HEK293T (cell line): ENCODE measurements at regions not wholly inside any gene's neighbourhood (a gene's known extent, or its start where the extent isn't known, plus 50 kb on each side); places are given as distances from the start of the nearest gene placed in this dataset.

Experiments
- CTCF ChIA-PET: fragments of 350-600 bp; formaldehyde crosslinking; extraction: SDS; loops from one replicate; lab custom pipeline; 2021; ENCODE audit warnings: antibody characterized with exemption, inconsistent platforms; lab: Yijun Ruan, JAX
- POLR2A ChIA-PET: fragments of 350-600 bp; formaldehyde crosslinking; extraction: SDS; loops from one replicate; lab custom pipeline; 2020; ENCODE audit warnings: antibody characterized with exemption, inconsistent platforms; lab: Yijun Ruan, JAX
- DNase-seq: peaks from one replicate; pipeline ENCODE4 v3.0.0; 2012; ENCODE audit warnings: mixed read lengths; ENCODE audit errors: extremely low spot score
- ARNT ChIP-seq: fragments of 450-650 bp; IDR thresholded peaks from 2 replicates; pipeline ENCODE4 v1.6.1; 2017; ENCODE audit warnings: mild to moderate bottlenecking
- BHLHE40 ChIP-seq: fragments of 450-650 bp; IDR thresholded peaks from 2 replicates; pipeline ENCODE4 v1.6.1; 2016; ENCODE audit warnings: mild to moderate bottlenecking, moderate library complexity, borderline replicate concordance
- CTBP1 ChIP-seq: fragments of 450-650 bp; IDR thresholded peaks from 2 replicates; pipeline ENCODE4 v1.6.1; 2016; ENCODE audit warnings: borderline replicate concordance
- ELF4 ChIP-seq: fragments of 450-650 bp; IDR thresholded peaks from 2 replicates; pipeline ENCODE4 v1.6.1; 2017; ENCODE audit warnings: antibody characterized with exemption
- FOXA1 ChIP-seq: fragments of 450-650 bp; IDR thresholded peaks from 2 replicates; pipeline ENCODE4 v1.6.1; 2016; ENCODE audit warnings: mild to moderate bottlenecking
- FOXK2 ChIP-seq: fragments of 450-650 bp; IDR thresholded peaks from 2 replicates; pipeline ENCODE4 v1.6.1; 2016; ENCODE audit warnings: mild to moderate bottlenecking
- FOXM1 ChIP-seq: fragments of 450-650 bp; IDR thresholded peaks from 2 replicates; pipeline ENCODE4 v1.6.1; 2017; ENCODE audit warnings: mild to moderate bottlenecking, borderline replicate concordance
- HDGF ChIP-seq: fragments of 450-650 bp; IDR thresholded peaks from 2 replicates; pipeline ENCODE4 v1.6.1; 2017; ENCODE audit warnings: antibody characterized with exemption, borderline replicate concordance
- L3MBTL2 ChIP-seq: fragments of 450-650 bp; conservative IDR thresholded peaks from 2 replicates; pipeline ENCODE4 v1.6.1; 2016; ENCODE audit warnings: mild to moderate bottlenecking
- LEF1 ChIP-seq: fragments of 450-650 bp; IDR thresholded peaks from 2 replicates; pipeline ENCODE4 v1.6.1; 2017; ENCODE audit warnings: mild to moderate bottlenecking, borderline replicate concordance
- NFRKB ChIP-seq: fragments of 450-650 bp; IDR thresholded peaks from 2 replicates; pipeline ENCODE4 v1.6.1; 2016; ENCODE audit warnings: mild to moderate bottlenecking, moderate library complexity
- SP1 ChIP-seq: fragments of 450-650 bp; IDR thresholded peaks from 2 replicates; pipeline ENCODE4 v1.6.1; 2017
- SUZ12 ChIP-seq: fragments of 450-650 bp; IDR thresholded peaks from 2 replicates; pipeline ENCODE4 v1.6.1; 2016; ENCODE audit warnings: mild to moderate bottlenecking
- TARDBP ChIP-seq: fragments of 450-650 bp; IDR thresholded peaks from 2 replicates; pipeline ENCODE4 v1.6.1; 2016
- ZNF384 ChIP-seq: fragments of 450-650 bp; IDR thresholded peaks from 2 replicates; pipeline ENCODE4 v1.6.1; 2016
- TF ChIP-seq, protein P1 (sequence below): fragments of 450-650 bp; IDR thresholded peaks from 2 replicates; pipeline ENCODE4 v1.6.1; 2016

- TF ChIP-seq ARNT (no peak), ELF4 (no peak), SUZ12 (no peak), CTBP1 (no peak), ZNF384 (no peak), HDGF (no peak), SP1 (no peak)
- CTCF ChIA-PET: interaction anchor here (0.6 kb wide), 1 partner anchor 1169 kb away, joined by 3 read pairs; no protein-coding TSS in a partner anchor
- POLR2A ChIA-PET: no interaction called here
- no peak for DNase-seq
Measured at GRCh38 chr16:64841482-64841881, 280.4 kb downstream of the CDH11 start.

GRCh38 chr16:64841071-64841470 is 280.8 kb downstream of the CDH11 start:
- ChIA-PET CTCF (no interaction called here), POLR2A (no interaction called here)
- TF ChIP-seq SUZ12: no peak
- DNase-seq: no peak

GRCh38 chr16:64830653-64831052 is 291.2 kb downstream of the CDH11 start:
- no peak for TF ChIP-seq BHLHE40
- DNase-seq: no peak
- POLR2A ChIA-PET: no interaction called here
- CTCF ChIA-PET: no interaction called here

DNA sequence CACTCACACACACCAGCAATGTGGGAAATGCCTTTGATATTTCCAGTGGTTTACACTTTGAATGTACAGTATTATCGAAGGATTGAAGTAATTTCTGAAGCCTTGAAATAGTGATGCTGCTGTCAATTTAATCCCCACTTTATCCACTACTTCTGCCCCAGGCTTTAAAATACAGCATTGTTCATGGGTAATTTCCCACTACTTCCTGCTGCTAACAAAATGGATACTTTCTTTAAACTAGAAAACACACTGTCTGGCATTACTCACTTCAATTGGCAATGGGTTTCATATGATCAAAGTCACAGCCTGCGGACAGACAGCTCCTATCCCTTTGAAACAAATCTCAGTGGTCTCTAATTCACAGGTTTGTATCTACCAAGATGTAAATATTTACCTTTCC is 292.2 kb downstream of the CDH11 start:
- ChIA-PET CTCF (no interaction called here), POLR2A (no interaction called here)
- no peak for TF ChIP-seq LEF1
- no peak for TF ChIP-seq TARDBP
- no peak for DNase-seq

DNA sequence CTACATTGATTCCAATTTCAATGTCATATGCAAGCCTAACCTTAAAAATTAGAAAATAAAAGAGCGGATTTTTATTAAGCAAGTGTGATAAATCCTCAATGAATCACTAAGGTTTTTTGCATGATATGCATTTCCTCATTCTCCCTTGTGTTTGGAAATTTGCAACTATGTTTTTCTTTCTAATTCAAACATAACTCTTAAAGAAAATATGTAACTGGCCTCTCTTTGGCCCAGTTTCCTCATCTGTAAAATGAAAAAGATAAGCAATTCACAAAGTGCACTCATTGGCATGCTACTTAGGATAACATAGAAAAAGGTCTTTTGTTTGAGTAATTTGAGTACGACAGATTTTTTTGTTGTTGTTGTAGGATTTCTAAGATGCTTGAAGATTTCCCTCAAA is 295.5 kb downstream of the CDH11 start:
- no peak for DNase-seq
- ChIA-PET POLR2A (no interaction called here), CTCF (no interaction called here)
- no peak for TF ChIP-seq NFRKB
- no peak for TF ChIP-seq HDGF
- TF ChIP-seq ARNT: no peak
- no peak for TF ChIP-seq CTBP1
- TF ChIP-seq L3MBTL2: no peak
- no peak for TF ChIP-seq TARDBP

DNA sequence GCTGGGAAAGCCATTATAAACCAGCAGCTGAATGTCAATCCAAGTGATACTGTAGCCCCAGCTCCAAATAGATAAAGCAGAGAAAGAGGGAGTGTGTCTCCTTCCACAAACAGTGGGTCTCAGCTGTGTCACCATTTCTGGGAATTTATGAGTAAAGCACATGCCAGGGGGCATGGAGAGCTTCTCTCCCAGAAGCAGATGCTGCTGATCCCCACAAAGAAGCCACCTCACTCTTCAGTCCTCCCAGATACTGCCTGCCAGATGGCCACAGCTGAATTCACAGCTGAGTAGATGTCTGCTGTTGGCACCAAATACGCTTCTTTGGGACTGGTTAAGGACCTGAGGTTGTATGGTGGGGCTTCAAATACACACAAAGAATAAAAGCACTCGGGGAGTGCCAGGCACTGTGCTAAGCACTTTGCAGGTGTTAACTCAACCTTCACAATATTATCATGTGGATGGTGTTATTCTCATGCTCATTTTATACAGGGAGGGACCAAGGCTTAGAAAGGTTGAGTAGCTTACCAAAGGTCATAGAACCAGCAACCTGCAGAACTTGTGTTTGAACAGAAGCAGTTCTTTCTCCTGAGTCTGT is 298.3 kb downstream of the CDH11 start:
- no peak for TF ChIP-seq TARDBP
- no peak for TF ChIP-seq ZNF384
- no peak for TF ChIP-seq FOXK2
- no peak for TF ChIP-seq L3MBTL2
- no peak for TF ChIP-seq NFRKB
- no peak for TF ChIP-seq SUZ12
- no peak for TF ChIP-seq FOXM1
- TF ChIP-seq ELF4: no peak
- TF ChIP-seq ARNT: no peak
- no peak for TF ChIP-seq LEF1
- TF ChIP-seq, protein P1, sequence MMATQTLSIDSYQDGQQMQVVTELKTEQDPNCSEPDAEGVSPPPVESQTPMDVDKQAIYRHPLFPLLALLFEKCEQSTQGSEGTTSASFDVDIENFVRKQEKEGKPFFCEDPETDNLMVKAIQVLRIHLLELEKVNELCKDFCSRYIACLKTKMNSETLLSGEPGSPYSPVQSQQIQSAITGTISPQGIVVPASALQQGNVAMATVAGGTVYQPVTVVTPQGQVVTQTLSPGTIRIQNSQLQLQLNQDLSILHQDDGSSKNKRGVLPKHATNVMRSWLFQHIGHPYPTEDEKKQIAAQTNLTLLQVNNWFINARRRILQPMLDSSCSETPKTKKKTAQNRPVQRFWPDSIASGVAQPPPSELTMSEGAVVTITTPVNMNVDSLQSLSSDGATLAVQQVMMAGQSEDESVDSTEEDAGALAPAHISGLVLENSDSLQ: no peak
- no peak for TF ChIP-seq FOXA1
- TF ChIP-seq HDGF: no peak
- no peak for TF ChIP-seq BHLHE40
- no peak for TF ChIP-seq SP1
- TF ChIP-seq CTBP1: no peak
- ChIA-PET POLR2A (no interaction called here), CTCF (no interaction called here)
- no peak for DNase-seq

DNA sequence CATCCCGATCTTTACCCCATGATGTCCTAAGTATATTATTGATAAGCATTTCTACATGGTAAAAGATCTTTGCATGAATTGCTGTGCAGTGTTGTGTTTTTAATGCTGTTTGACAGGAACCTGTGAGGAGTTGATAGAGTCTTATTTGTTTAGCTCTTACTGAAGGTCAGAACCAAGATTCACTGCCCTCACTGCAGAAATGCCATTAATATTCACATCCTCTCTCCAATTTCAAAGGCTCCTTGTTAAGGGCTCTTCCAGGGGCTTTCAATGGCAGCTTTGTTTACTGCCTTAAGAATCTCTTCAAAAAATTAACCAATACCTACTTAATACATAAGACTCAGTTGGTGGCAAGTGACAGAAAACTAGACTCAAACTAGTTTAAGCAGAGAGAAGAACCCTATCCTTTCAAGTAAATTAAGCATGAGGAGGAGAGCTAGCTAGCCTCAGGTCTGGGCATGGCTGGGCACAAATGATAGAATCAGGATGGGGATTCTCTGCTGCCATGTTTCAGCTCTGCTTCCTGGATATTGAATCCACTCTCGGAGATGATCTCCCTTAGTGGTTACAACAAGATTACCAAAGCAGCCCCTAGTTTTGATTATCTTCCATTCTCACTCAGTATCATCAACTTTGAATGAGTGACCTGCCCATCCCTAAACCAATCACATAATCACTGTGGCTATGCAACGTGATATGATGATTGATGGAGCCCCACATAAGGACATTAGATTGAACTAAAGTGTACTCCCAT is 311.8 kb downstream of the CDH11 start:
- POLR2A ChIA-PET: no interaction called here

More for the DNA sequence above, 311.8 kb downstream of the CDH11 start:
- no peak for DNase-seq
- CTCF ChIA-PET: no interaction called here
- no peak for TF ChIP-seq HDGF
- no peak for TF ChIP-seq BHLHE40
- no peak for TF ChIP-seq CTBP1
- TF ChIP-seq SP1: no peak
- no peak for TF ChIP-seq LEF1
- no peak for TF ChIP-seq ELF4
- no peak for TF ChIP-seq FOXA1
- no peak for TF ChIP-seq SUZ12
- TF ChIP-seq NFRKB: no peak
- TF ChIP-seq L3MBTL2: no peak
- no peak for TF ChIP-seq TARDBP
- no peak for TF ChIP-seq FOXM1
- no peak for TF ChIP-seq ARNT
- TF ChIP-seq, protein P1: no peak
- TF ChIP-seq ZNF384: no peak
- TF ChIP-seq FOXK2: no peak
